Ascending aorta (tissue), 2 donors: ENCODE measurements at regions not wholly inside any gene's neighbourhood (a gene's known extent, or its start where the extent isn't known, plus 50 kb on each side); places are given as distances from the start of the nearest gene placed in this dataset.

Experiments used
- DNase-seq, 2 donors: peaks; one replicate each; pipeline ENCODE4 v3.0.0-alpha.2; 2019; ENCODE audit warnings: low spot score in 2 of 2
- H3K27ac ChIP-seq, 2 donors: fragments of 200-600 bp; sonication (generic); one replicate each; pipeline ENCODE4 v1.5.1; 2016 to 2017; ENCODE audit warnings: mild to moderate bottlenecking in 1 of 2
- H3K27me3 ChIP-seq: fragments of 200-600 bp; sonication (generic); one replicate; pipeline ENCODE4 v1.5.1; 2017
- H3K36me3 ChIP-seq, 2 donors: fragments of 200-600 bp; sonication (generic); one replicate each; pipeline ENCODE4 v1.5.1; 2016
- H3K4me1 ChIP-seq, 2 donors: fragments of 200-600 bp; sonication (generic); one replicate each; pipeline ENCODE4 v1.5.1; 2016 to 2017; ENCODE audit warnings: mild to moderate bottlenecking in 1 of 2
- H3K4me3 ChIP-seq, 2 donors: fragments of 200-600 bp; sonication (generic); one replicate each; pipeline ENCODE4 v1.5.1; 2016 to 2017; ENCODE audit warnings: mild to moderate bottlenecking in 1 of 2
- H3K9me3 ChIP-seq, 2 donors: fragments of 200-600 bp; sonication (generic); one replicate each; pipeline ENCODE4 v1.5.1; 2016
- CTCF ChIP-seq, 3 experiments: fragments of 200-600 bp in 2 of 3; fragments of 450-650 bp in 1 of 3; sonication (generic) in 2 of 3; IDR thresholded peaks; one replicate each; pipeline ENCODE4 v1.5.1; 2016 to 2019; ENCODE audit warnings: antibody characterized with exemption in 3 of 3, mild to moderate bottlenecking in 1 of 3, moderate library complexity in 1 of 3
- intact Hi-C: fragments of 100-400 bp; cut with DNase I; formaldehyde crosslinking; loops from one replicate; pipeline ENCODE4 v1.15.1; 2023

GRCh38 chr14:80336608-80337106 is 125.4 kb upstream of the DIO2 start:
- Histone ChIP-seq H3K9me3 (no peaks in the 10 kb centered on the region), H3K4me1 (no peaks in the 10 kb centered on the region), H3K4me3 (no peak overlapping the region), H3K36me3 (no peaks in the 10 kb centered on the region), H3K27me3 (no peaks in the 10 kb centered on the region), H3K27ac (no peak overlapping the region)
- intact Hi-C loops: no loop called here
- DNase-seq: no peak
- TF ChIP-seq CTCF (IDR thresholded peaks at IDR 0.05): no peak

GRCh38 chr14:80325688-80326087 is 114.4 kb upstream of the DIO2 start:
- intact Hi-C loops: no loop called here

GRCh38 chr14:80325112-80325511 is 113.8 kb upstream of the DIO2 start:
- no peak for DNase-seq
- Histone ChIP-seq H3K4me1 (no peaks in the 10 kb centered on the region), H3K27me3 (no peaks in the 10 kb centered on the region), H3K9me3 (no peaks in the 10 kb centered on the region), H3K36me3 (no peaks in the 10 kb centered on the region), H3K4me3 (no peak overlapping the region), H3K27ac (no peak overlapping the region)
- TF ChIP-seq CTCF (IDR thresholded peaks at IDR 0.05): no peak
- intact Hi-C loops: no loop called here

More at GRCh38 chr14:80325688-80326087, 114.4 kb upstream of the DIO2 start:
- no peak for DNase-seq
- TF ChIP-seq CTCF (IDR thresholded peaks at IDR 0.05): no peak
- Histone ChIP-seq H3K4me3 (no peak overlapping the region), H3K36me3 (no peaks in the 10 kb centered on the region), H3K4me1 (no peaks in the 10 kb centered on the region), H3K27ac (no peak overlapping the region), H3K27me3 (no peaks in the 10 kb centered on the region), H3K9me3 (no peaks in the 10 kb centered on the region)

- TF ChIP-seq CTCF (IDR thresholded peaks at IDR 0.05): no peak
- no peak for DNase-seq
- Histone ChIP-seq H3K4me3 (no peak overlapping the region), H3K27ac (no peak overlapping the region), H3K9me3 (no peaks in the 10 kb centered on the region), H3K4me1 (no peaks in the 10 kb centered on the region), H3K27me3 (no peaks in the 10 kb centered on the region), H3K36me3 (no peaks in the 10 kb centered on the region)
- intact Hi-C loops: no loop called here
Measured at GRCh38 chr14:80324649-80325048, 113.3 kb upstream of the DIO2 start.

GRCh38 chr14:80323038-80323665 is 111.8 kb upstream of the DIO2 start:
- intact Hi-C loops: no loop called here
- TF ChIP-seq CTCF (IDR thresholded peaks at IDR 0.05): no peak
- no peaks in the 10 kb centered on the region for H3K4me1 ChIP-seq

GRCh38 chr14:80316441-80316840 is 105.1 kb upstream of the DIO2 start:
- Histone ChIP-seq H3K27ac (no peak overlapping the region), H3K4me1 (no peaks in the 10 kb centered on the region), H3K9me3 (no peaks in the 10 kb centered on the region), H3K4me3 (no peak overlapping the region), H3K27me3 (no peaks in the 10 kb centered on the region), H3K36me3 (no peaks in the 10 kb centered on the region)
- intact Hi-C loops: no loop called here
- DNase-seq: no peak
- TF ChIP-seq CTCF (IDR thresholded peaks at IDR 0.05): no peak

More at GRCh38 chr14:80323038-80323665, 111.8 kb upstream of the DIO2 start:
- H3K27ac ChIP-seq: no peak overlapping the region
- no peaks in the 10 kb centered on the region for H3K27me3 ChIP-seq
- no peaks in the 10 kb centered on the region for H3K9me3 ChIP-seq
- no peak overlapping the region for H3K4me3 ChIP-seq
- H3K36me3 ChIP-seq: no peaks in the 10 kb centered on the region
- DNase-seq: no peak
